Glomerular endothelial cell (primary cell): ENCODE measurements at regions not wholly inside any gene's neighbourhood (a gene's known extent, or its start where the extent isn't known, plus 50 kb on each side); places are given as distances from the start of the nearest gene placed in this dataset.
"Not testable (repeated sequence)": the region's sequence is repeated elsewhere in the genome, so short reads cannot be mapped to it uniquely, and the experiment has no call there.

Experiments used
- DNase-seq: peaks from one replicate; pipeline ENCODE4 v3.0.0-alpha.2; 2011; ENCODE audit warnings: low read depth, low spot score; ENCODE audit errors: extremely low read depth

DNA sequence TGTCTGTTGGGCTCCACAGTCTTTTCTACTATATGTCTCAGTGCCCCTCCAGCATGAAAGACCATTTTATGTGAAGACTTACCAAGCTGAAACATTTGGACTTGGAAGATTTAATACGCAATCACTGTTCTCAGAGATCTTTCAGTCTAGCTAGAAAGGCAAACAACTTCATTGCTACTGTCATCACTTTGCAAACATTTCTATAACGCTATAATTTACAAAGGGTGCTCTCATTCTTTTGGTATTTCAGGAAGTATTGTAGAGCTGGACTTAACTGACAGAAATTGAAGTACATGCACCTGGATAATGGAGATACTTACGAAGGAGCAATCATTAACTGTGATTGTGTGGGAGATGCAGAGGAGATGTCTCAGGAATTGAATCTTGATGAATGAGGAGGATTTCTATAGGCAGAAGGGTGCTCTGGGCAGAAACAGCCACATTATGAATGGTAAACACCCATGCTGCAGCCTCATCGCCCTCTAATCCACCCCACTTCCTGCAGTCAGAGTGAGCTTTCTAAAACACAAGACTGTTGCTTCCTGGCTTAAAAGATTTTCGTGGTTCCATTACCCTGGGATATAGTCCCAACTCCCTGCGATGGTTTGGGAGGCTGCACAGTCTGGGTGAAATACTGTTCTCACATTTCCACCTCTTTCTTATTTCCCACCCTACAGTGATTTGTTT lies 75.1 kb upstream of the GNG12 start:
- DNase-seq, result no peak

DNA sequence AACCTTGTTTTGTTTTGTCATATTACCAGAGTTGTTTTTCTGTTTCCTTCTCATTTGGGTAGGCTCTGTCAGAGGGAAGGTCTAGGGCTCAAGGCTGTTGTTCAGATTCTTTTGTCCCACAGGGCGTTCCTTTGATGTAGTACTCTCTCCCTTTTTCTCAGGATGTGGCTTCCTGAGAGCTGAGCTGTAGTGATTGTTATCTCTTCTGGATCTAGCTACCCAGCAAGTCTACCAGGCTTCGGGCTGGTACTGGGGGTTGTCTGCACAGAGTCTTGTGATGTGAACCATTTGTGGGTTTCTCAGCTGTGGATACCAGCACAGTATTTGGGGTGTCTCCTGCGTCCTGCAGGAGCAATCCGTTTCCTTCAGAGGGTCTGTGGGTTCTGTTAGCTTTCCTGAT lies 74.2 kb upstream of the GNG12 start:
- not testable (repeated sequence) for DNase-seq

DNA sequence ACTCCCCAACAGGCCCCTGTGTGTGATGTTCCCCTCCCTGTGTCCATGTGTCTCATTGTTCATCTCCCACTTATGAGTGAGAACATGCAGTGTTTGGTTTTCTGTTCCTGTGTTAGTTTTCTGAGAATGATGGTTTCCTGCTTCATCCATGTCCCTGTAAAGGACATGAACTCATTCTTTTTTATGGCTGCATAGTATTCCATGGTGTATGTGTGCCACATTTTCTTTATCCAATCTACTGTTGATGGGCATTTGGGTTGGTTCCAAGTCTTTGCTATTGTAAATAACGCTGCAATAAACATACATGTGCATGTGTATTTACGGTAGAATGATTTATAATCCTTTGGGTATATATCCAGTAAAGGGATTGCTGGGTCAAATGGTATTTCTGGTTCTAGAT lies 72.7 kb upstream of the GNG12 start:
- DNase-seq, result not testable (repeated sequence)

DNA sequence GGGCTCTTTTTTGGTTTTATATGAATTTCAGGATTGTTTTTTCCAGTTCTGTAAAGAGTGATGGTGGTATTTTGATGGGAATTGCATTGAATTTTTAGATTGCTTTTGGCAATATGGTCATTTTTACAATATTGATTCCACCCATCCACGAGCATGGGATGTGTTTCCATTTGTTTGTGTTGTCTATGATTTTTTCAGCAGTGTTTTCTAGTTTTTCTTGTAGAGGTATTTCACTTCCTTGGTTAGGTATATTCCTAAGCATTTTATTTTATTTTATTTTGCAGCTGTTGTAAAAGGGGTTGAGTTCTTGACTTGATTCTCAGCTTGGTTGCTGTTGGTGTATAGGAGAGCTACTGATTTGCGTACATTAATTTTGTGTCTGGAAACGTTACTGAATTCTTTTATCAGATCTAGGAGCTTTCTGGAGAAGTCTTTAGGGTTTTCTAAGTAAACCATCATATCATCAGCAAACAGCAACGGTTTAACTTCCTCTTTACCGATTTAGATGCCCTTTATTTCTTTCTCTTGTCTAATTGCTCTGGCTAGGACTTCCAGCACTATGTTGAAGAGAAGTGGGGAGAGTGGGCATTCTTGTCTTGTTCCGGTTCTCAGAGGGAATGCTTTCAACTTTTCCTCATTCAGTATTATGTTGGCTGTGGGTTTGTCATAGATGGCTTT lies 69.4 kb upstream of the GNG12 start:
- not testable (repeated sequence) for DNase-seq

DNA sequence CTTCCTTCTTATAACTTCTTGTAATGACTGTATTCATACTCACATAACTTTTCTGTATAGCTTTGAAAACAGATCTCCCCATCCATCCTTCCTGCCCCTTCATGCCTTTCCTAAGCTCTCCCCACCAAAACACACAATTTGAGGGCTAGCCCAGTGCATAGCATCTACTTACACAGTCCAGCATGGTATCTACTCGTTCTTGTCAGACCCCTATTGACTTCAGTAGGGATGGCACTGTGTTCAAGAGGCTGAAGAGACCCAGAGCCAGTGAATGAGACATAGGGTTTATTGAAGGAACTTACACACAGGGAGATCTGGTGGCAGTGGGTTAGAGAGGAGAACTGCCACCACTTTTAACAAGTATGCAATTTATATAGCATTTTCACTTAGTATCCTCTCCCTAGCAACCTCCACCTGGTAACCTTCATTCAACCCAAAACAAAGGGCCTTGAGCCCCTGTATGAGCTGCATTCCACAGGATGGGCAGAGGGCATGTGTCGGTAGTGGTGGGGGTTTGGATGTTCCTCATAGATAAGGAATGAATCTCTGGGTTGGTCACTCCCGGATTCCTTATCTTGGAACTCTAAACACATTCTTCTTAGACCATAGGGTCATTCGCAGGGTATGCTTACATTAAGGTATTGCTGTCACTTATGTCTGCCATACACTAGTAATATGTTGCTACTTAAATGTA lies 64.9 kb upstream of the GNG12 start:
- DNase-seq, result no peak

DNA sequence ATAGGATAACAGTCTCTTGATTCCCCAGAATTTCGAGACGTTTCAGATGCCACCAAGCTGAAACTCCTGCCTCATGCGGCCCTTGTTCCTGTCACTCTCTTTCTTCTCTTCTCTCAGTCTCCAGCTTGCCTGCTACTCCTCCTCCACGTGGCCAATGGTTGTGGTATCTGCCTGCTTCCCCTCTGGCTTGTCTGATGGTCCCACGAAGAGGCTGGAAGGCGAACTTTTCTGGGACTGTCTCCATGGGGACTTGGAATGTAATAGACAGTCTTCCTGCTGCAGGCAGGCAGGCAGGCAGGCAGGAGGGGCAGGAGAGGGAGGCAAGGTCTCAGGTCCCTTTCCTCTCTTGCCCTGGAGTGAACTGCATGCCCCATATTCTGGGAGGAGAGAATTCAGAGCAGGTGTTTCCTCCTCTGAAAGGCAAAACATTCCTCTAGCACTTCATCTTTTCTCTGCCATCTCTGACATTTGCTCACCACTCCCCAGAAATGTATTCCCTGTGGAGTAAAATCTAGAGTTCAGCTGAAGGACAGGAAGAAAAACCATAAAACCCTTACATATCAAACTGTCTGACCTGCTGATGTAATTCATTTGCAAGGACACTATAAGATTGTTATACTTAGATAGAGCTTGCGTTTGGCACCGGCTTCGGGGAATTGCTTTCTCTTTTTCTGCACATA lies 64.1 kb upstream of the GNG12 start:
- no peak for DNase-seq

DNA sequence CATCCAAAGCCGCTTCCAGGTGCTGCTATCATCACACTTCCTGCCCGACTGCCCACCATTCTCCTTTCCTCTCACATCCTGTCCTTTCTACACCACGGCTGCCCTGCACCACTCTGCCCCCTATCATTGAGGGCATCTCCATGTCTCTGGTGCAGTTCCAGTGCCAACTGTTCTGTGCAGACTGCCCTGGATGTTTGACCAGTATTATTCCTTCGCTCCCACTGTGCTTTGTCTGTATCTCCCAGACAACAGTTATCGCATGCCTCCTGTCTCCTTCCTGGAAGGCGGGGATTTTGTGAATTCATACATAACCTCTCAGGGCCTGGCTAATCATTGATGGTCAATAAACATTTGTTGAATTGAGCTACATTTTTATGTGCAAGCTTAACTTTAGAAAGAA lies 63.6 kb upstream of the GNG12 start:
- DNase-seq, result no peak

DNA sequence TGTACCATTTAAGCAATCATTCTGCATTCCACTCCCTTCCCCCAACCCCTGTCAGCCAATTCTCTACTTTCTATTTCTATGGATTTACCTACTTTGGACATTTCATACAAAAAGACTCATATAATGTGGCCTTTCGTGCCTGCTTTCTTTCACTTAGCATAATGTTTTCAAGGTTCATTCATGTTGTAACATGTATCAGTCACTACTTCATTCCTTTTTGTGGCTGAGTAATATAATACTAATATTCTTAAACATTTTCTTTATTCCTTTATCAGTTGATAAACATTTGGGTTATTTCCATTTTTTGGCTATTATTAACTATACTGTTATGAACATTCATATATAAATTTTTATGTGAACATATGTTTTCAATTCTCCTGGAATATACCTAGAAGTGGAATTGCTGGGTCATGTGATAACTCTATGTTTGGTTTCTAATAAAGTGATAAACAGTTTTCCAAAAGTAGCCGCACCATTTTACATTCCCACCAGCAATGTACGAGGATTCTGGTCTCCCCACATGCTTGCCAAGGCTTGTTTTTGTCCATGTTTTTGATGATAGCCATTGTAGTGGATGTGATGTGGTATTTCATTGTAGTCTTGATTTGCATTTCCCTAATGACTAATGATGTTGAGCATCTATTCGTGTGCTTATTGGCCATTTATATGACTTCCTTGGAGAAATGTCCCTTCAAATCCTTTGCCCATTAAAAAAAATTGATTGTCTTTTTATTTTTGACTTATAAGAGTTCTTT lies 61.9 kb upstream of the GNG12 start:
- DNase-seq, result no peak

DNA sequence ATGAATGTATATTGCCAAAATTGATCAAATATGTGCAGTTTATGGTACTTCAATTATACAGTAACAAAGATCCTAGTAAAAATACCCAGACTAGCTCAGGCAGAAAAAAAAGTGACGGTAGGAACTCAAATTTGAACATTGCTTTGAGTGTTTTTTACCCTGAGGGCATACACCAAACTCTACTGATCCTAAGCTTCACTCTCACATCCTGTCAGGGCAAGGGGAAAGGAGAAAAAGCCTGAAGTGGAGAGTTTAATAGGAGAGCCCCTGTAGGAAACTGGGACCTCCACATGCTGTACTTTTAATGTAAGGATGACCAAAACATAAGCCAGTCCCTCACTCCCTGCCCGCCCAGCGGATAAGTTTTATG lies 59.8 kb upstream of the GNG12 start:
- no peak for DNase-seq

DNA sequence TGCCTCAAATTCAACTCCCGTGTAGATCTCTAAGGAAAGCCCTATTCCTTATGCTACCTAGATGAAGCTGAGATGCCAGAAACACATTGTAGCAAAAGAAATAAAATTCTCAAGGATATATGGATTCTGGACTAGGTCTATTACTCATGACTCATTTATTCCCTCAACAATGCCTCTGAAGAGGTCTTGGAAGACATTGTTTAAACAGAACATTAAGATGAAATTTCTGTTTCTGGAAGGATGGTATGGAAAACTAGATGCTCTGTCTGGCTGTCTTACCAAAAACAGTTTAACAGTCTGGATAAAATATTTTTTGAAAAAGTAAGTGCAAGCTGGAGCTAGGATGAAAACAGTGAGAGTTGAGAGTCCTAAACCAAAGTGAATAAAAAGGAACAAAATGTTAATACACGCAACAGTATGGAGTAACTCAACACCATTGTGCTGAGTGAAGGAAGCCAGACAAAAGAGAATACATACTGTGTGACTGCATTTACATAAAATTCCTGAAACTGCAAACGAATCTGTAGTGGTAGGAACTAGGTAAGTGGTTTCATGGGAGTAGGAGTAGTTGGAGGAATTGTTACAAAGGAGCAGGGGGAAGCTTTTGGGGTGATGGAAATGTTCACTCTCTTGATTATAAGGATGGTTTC lies 59.3 kb upstream of the GNG12 start:
- DNase-seq, result no peak

DNA sequence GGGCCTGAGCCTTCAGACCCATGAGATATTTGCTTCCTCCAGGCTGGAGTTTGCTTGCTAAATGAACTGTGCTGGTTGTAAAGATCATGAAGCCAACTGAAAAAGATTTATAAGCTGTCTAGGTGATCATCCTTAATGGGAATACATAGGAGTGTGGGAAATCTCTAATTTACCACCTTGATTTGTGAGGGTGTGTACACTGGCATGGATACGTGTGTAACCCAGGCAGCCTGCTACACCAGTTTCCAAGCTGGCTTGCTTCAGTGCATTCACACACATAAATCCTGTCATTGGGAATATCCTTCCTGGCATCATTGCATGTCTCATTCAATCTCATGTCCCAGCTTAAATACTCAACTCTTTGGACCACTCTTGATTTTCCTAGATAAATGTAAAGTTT lies 57.6 kb upstream of the GNG12 start:
- DNase-seq, result no peak

DNA sequence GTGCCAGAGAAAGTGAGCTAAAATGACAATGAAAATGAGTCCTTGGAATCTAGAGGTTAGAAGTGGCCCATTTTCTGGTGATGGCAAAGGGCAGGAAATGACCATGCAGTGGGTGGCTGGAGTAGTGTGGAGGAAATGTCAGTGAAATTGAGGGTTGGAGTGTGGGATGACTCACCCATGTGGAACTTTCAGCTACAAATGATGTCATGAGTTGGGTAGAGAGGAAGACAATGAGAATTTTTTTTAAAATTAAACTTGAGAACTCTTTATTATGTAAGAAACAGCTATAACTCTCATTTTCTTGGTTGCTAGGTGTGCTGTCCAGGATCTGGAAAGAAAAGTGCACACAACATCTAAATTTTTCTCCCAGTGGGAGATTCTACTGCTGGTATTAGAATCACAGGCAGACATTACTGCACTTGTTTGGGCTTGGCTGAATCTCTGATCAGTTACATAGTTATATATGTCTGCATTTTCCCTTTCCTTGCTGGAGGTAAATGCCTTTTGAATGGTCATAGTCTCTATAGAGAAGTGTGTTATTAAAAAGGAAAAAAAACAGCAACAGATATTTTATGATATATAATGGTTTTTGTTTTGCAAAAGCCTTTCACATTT lies 56.8 kb upstream of the GNG12 start:
- DNase-seq, result peak; percentile 81

DNA sequence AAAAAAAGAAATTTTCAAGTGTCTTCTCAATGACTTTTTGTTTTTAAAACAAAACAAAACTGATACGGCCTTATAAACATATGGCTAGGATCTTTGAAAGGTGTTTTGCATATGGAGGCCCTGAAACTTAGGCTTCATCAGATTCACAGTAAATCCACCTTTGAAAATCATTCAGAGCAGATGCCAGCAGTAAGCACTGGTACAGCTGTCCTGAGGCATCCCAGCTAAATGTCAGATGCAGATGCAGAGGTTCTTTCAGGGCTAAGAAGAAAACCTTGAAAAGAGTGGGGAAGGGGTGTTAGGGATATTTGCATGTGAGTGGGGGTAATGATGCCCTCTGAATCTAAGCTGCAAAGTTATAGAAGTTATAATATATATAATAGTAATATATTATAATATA lies 56.2 kb upstream of the GNG12 start:
- DNase-seq, result no peak

DNA sequence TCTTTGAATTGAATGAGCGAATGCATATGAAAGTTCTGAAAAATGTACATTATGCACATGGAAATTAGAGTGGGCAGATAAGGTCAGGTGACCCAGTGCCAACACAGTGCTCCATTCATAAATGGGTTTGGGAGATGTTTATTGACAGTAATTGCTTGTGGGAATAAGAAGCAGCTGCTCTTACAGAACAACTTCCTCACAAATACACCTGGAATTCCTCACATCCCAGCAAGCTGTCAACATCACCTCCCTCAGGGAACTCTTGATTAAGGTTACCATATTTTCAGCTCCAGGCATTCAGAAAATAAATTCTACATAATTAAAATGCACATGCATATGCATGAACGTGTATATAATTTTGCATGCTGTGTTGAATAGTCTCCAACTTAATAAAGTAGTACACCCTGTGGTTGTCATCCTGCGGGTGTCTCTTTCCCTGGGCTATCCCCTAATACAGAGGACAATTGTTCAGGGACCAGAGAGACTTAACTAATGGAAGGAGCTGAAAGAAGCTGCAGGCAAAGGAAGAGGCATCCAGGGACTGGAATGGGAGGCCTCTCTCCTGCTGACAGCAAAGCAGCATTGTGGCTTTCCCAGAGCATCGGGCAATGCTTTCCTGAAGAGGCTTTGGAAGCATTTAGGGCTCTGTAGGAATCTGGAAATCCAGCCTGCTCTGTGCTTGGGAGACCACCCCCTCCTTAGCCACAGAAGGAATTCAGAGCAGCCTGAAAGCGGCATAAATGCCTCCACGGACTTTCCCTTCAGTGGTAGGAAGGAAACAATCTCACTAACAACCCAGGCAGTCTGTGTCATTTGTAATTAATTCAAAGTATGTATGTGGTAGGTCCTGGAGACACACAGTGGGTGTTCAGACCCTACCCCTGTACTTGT lies 55.2 kb upstream of the GNG12 start:
- DNase-seq, result no peak

DNA sequence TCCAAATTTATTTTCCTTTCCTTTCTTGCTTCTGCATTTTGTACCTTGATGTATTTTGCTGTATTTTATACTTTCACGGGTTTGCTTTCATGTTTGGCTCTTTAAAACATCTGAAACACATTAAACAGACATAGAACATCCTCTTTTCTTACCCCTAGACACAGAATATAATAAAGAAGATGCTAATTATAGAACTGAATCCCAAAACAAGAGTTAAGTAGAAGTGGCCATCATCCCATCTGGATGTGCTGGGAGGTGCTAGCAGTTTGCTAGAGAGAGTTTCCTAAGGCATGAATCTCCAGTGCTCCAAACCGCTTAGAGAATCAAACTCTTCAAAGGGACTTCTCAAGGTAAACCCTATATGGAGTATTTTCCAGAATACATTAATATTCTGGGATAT lies 53.9 kb upstream of the GNG12 start:
- no peak for DNase-seq

DNA sequence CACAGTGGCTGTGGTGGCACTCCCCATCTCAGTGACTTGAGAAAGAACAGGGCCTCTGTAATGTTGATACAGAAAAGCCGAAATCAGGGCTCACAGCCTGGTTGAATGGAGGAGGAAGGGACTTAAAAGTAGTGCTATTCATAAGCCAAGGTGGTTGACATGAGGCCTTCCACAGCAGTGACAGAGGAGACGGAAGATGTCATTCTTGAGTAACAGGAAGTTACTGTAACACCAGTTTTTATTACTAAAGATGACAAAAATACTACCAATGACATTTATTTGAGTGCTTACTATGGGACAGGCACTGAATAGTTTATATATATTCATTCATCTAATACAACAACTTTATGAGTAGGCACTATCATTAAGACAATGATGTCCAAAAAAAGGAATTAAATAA lies 52.8 kb upstream of the GNG12 start:
- DNase-seq, result no peak

DNA sequence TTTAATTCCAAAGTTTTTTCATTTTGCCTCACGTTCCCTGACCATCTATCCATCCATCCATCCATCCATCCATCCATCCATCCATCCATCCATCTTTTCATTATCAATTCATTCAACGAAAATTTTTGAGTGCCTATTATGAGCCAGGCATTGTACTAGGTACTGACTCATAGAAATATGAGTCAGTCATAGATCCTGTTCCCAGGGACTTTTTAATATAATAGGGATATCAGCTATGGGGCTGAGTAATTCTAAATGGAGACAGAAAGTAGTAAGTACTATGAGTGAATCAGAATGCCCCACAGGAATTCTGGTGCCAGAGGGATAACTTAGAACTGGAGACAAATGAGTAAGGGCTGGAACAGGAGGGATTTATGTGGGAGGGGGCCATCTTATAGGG lies 49.8 kb upstream of the GNG12 start:
- no peak for DNase-seq
